ENCODE measurements at regions not wholly inside any gene's neighbourhood (a gene's known extent, or its start where the extent isn't known, plus 50 kb on each side); places are given as distances from the start of the nearest gene placed in this dataset.
"Not testable (repeated sequence)": the region's sequence is repeated elsewhere in the genome, so short reads cannot be mapped to it uniquely, and the experiment has no call there.

- peak overlapping the region; percentile 42 for H3K27ac Mint-ChIP-seq
- no peak for DNase-seq (ENCODE audit: low spot score, unreplicated experiment)
- peaks cover 3% of the 10 kb centered on the region for H3K27me3 Mint-ChIP-seq
- no peak for TF ChIP-seq CTCF (IDR thresholded peaks at IDR 0.05; ENCODE audit: unreplicated experiment)
- H3K9me3 Mint-ChIP-seq (ENCODE audit: low read depth): peaks cover 12% of the 10 kb centered on the region
- peaks cover 12% of the 10 kb centered on the region for H3K4me1 Mint-ChIP-seq (ENCODE audit: low read depth)
- H3K4me3 Mint-ChIP-seq (ENCODE audit: low read depth): no peak overlapping the region
- peaks cover 16% of the 10 kb centered on the region for H3K36me3 Mint-ChIP-seq (ENCODE audit: insufficient read depth)
Observed at GRCh38 chr2:238528953-238529781, 102.4 kb downstream of the ASB1 start.

- Mint-ChIP-seq H3K36me3 (ENCODE audit: insufficient read depth) (peaks cover 16% of the 10 kb centered on the region), H3K9me3 (ENCODE audit: low read depth) (peaks cover 12% of the 10 kb centered on the region), H3K4me1 (ENCODE audit: low read depth) (peaks cover 12% of the 10 kb centered on the region)
- not testable (repeated sequence) for H3K27ac Mint-ChIP-seq; H3K27me3 Mint-ChIP-seq; H3K4me3 Mint-ChIP-seq (ENCODE audit: low read depth); DNase-seq (ENCODE audit: low spot score, unreplicated experiment)
Observed at GRCh38 chr2:238531017-238531645, 104.4 kb downstream of the ASB1 start.

GRCh38 chr2:238543732-238544131 is 117.0 kb downstream of the ASB1 start:
- not testable (repeated sequence) for H3K27me3 Mint-ChIP-seq; H3K4me3 Mint-ChIP-seq (ENCODE audit: low read depth); H3K27ac Mint-ChIP-seq; H3K4me1 Mint-ChIP-seq (ENCODE audit: low read depth); DNase-seq (ENCODE audit: low spot score, unreplicated experiment); H3K36me3 Mint-ChIP-seq (ENCODE audit: insufficient read depth)
- peaks cover 34% of the 10 kb centered on the region for H3K9me3 Mint-ChIP-seq (ENCODE audit: low read depth)

GRCh38 chr2:238548902-238549462 is 122.3 kb downstream of the ASB1 start:
- peaks cover 6% of the 10 kb centered on the region for H3K27me3 Mint-ChIP-seq
- no peaks in the 10 kb centered on the region for H3K4me1 Mint-ChIP-seq (ENCODE audit: low read depth)
- peaks cover 28% of the 10 kb centered on the region for H3K9me3 Mint-ChIP-seq (ENCODE audit: low read depth)
- H3K36me3 Mint-ChIP-seq (ENCODE audit: insufficient read depth): peaks cover 2% of the 10 kb centered on the region
- no peak for DNase-seq (ENCODE audit: low spot score, unreplicated experiment)
- TF ChIP-seq CTCF (IDR thresholded peaks at IDR 0.05; ENCODE audit: unreplicated experiment): no peak
- no peak overlapping the region for H3K4me3 Mint-ChIP-seq (ENCODE audit: low read depth)
- H3K27ac Mint-ChIP-seq: no peak overlapping the region

- Mint-ChIP-seq H3K27me3 (peaks cover 6% of the 10 kb centered on the region), H3K36me3 (ENCODE audit: insufficient read depth) (peaks cover 2% of the 10 kb centered on the region), H3K4me3 (ENCODE audit: low read depth) (no peak overlapping the region)
Observed at GRCh38 chr2:238549866-238550265, 123.1 kb downstream of the ASB1 start.

More at GRCh38 chr2:238549866-238550265, 123.1 kb downstream of the ASB1 start:
- no peak for DNase-seq (ENCODE audit: low spot score, unreplicated experiment)
- Mint-ChIP-seq H3K9me3 (ENCODE audit: low read depth) (peaks cover 25% of the 10 kb centered on the region), H3K27ac (no peak overlapping the region), H3K4me1 (ENCODE audit: low read depth) (no peaks in the 10 kb centered on the region)
- no peak for TF ChIP-seq CTCF (IDR thresholded peaks at IDR 0.05; ENCODE audit: unreplicated experiment)
